ENCODE measurements at regions not wholly inside any gene's neighbourhood (a gene's known extent, or its start where the extent isn't known, plus 50 kb on each side); places are given as distances from the start of the nearest gene placed in this dataset.

DNA sequence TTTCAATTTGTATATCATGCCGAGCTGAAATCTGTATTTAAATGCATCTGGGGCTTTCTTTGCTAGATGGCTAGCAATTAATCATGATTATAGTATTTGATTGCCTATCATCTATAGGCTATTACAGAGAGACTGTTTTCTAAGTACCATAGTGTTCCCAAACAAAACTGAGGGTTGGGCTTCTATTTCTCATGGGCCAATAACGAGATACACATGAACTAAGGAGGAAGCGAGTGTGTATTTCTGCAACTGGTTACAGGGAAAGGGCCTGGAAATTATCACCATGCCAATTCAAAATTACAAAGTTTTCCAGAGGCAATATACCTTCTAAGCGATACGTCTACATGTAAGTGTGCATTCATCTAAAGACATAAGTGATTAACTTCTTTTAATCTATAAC, 744.5 kb upstream of the BRINP3 start:
- TF ChIP-seq, protein P1, sequence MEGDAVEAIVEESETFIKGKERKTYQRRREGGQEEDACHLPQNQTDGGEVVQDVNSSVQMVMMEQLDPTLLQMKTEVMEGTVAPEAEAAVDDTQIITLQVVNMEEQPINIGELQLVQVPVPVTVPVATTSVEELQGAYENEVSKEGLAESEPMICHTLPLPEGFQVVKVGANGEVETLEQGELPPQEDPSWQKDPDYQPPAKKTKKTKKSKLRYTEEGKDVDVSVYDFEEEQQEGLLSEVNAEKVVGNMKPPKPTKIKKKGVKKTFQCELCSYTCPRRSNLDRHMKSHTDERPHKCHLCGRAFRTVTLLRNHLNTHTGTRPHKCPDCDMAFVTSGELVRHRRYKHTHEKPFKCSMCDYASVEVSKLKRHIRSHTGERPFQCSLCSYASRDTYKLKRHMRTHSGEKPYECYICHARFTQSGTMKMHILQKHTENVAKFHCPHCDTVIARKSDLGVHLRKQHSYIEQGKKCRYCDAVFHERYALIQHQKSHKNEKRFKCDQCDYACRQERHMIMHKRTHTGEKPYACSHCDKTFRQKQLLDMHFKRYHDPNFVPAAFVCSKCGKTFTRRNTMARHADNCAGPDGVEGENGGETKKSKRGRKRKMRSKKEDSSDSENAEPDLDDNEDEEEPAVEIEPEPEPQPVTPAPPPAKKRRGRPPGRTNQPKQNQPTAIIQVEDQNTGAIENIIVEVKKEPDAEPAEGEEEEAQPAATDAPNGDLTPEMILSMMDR (IDR thresholded peaks at IDR 0.05; ENCODE audit: borderline replicate concordance, extremely low read depth, low read length, poor library complexity, severe bottlenecking): no peak
- TF ChIP-seq EZH2 (IDR thresholded peaks at IDR 0.05; ENCODE audit: borderline replicate concordance, low read depth, low read length, severe bottlenecking): no peak
